H7 (cell line): ENCODE measurements at regions not wholly inside any gene's neighbourhood (a gene's known extent, or its start where the extent isn't known, plus 50 kb on each side); places are given as distances from the start of the nearest gene placed in this dataset.

ENCODE experiments used
- DNase-seq: peaks from one replicate; pipeline ENCODE4 v3.0.0; 2012
- H3K27me3 ChIP-seq: 2 replicates; pipeline ENCODE4 v1.6.0; 2011; ENCODE audit warnings: mild to moderate bottlenecking, low read length; ENCODE audit not compliant: control insufficient read depth, insufficient read depth
- H3K36me3 ChIP-seq: replicated peaks from 2 replicates; pipeline ENCODE4 v1.5.1; 2011; ENCODE audit warnings: low read length; ENCODE audit not compliant: control insufficient read depth, insufficient read depth
- H3K4me3 ChIP-seq: 2 replicates; pipeline ENCODE4 v1.5.1; 2011; ENCODE audit warnings: low read depth, mild to moderate bottlenecking, control low read depth, low read length, moderate library complexity; ENCODE audit not compliant: insufficient read depth

GRCh38 chr16:63311313-63311712 lies 1275.1 kb upstream of the CDH8 start:
- DNase-seq, result no peak
- H3K27me3 ChIP-seq, result no peaks in the 10 kb centered on the region

DNA sequence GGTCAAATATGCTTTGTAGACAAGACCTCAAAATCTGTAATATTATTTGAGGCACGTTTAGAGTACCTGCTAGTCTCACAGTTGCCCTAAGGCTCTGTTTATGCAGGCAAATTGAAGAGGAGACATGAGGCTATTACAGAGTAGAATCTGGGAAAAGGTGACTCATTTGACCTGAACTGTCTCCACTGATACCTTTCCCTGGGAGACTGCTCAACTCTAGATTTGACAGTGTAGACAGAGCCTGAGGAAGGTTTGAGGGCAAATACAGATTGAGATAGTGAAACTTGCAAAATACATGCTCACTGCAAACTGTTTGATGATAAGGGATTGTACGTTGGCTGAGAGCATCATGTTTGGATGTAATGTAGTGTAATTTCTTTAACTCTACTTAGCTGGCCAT lies 1266.6 kb upstream of the CDH8 start:
- no peak for DNase-seq
- no peaks in the 10 kb centered on the region for H3K36me3 ChIP-seq
- no peaks in the 10 kb centered on the region for H3K27me3 ChIP-seq
- H3K4me3 ChIP-seq, result no peak overlapping the region

More at GRCh38 chr16:63311313-63311712, 1275.1 kb upstream of the CDH8 start:
- Histone ChIP-seq H3K4me3 (no peak overlapping the region), H3K36me3 (no peaks in the 10 kb centered on the region)

DNA sequence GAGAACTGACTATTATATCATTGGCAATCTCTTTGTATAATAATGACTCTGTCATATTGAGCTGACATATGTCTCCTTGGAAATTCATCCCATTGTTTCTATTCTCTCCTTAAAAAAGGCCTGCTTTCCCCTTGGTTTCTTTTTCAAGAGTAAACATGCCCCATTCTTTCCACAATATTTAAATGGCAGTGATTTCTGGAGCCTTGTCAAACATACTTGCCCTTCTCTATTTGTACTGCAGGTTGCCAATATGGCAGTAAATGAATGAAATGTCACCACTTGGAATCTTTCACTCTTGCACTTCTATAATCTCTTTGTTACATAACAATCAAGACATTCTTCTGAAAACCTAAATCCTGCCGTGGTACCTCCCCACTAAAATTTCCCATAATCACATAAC lies 1265.1 kb upstream of the CDH8 start:
- DNase-seq, result no peak
- H3K4me3 ChIP-seq, result no peak overlapping the region
- H3K27me3 ChIP-seq, result no peaks in the 10 kb centered on the region
- no peaks in the 10 kb centered on the region for H3K36me3 ChIP-seq

DNA sequence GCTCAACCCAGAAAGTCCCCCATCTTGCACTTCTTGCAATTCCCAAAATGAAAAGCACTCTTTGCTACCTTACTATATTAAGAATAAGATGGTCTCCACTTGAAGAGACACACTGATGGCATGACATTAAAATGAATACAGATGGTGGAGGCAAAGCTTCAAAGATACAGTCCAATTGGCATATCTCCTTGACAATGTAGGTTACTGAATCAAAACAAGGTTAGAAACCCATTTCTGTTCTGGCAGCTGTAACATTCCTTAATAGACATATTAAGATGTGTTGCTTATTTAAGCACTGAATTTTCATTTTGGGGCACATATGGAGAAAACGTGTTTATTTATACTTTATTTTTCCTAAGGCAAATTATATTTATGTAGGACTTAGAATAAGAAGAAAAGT lies 1262.8 kb upstream of the CDH8 start:
- Histone ChIP-seq H3K4me3 (no peak overlapping the region), H3K27me3 (no peaks in the 10 kb centered on the region), H3K36me3 (no peaks in the 10 kb centered on the region)
- no peak for DNase-seq

- Histone ChIP-seq H3K27me3 (no peaks in the 10 kb centered on the region), H3K4me3 (no peak overlapping the region), H3K36me3 (no peaks in the 10 kb centered on the region)
- no peak for DNase-seq
Measured at GRCh38 chr16:63292036-63292435, 1255.8 kb upstream of the CDH8 start.

GRCh38 chr16:63289834-63290460 lies 1253.7 kb upstream of the CDH8 start:
- no peak overlapping the region for H3K4me3 ChIP-seq
- no peaks in the 10 kb centered on the region for H3K36me3 ChIP-seq
- DNase-seq, result peak; percentile 29
- no peaks in the 10 kb centered on the region for H3K27me3 ChIP-seq

DNA sequence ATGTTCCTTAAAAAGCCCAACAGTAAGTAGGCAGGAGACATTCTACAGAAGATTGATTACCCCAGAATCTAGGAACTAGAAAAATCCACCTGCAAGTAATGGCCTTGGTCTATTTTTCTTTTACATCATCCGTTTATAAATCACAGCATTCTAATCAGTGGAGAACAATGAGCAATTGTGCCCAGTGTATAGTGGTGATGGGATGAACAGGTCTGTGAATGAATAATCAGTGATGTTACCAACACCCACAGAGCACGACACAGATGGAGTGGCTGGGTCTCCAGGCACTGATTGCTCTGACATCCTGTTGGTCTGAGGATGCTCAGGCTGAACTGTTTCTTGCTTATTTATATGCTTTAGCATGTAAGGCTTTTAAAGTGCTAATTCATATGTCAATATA lies 1251.2 kb upstream of the CDH8 start:
- no peaks in the 10 kb centered on the region for H3K36me3 ChIP-seq
- DNase-seq, result no peak
- no peak overlapping the region for H3K4me3 ChIP-seq
- H3K27me3 ChIP-seq, result no peaks in the 10 kb centered on the region

DNA sequence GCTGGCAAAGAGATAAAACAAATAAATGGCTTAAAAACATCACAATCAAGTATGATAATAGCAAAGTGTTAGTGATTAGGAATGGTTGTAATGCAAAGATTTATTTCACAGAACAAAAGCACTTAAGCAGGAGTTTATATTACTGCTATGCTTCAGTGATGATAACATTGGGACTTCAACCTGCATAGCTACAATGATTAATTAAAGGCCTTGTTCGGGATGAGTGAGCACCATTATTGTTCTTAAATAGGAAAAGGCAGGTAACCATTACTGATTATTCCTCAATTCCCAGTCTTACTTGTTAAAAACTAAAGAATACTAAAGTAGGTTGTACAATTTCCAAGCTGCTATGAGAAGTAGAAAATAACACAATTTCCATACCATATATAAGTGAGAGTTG lies 1247.5 kb upstream of the CDH8 start:
- Histone ChIP-seq H3K4me3 (no peak overlapping the region), H3K36me3 (no peaks in the 10 kb centered on the region), H3K27me3 (no peaks in the 10 kb centered on the region)
- no peak for DNase-seq

DNA sequence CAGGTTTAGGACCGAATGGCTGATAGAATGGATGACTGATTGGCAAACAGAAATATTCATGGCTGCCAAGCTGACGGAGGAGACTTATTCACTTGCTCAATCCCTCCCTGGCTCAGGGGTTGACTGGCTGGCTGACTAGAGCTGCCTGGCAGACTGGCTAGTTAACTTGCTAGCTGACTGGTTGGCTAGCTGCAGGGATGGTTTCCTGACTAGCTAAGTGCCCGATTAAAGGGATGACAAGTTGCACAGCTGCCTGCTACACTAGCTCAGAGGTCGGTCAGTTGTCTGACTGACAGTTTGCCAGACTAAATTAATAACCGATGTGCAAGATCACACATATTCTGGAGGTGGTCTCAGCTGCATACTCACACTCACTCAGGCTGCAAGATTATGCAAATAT lies 1208.4 kb upstream of the CDH8 start:
- Histone ChIP-seq H3K4me3 (no peak overlapping the region), H3K27me3 (no peaks in the 10 kb centered on the region), H3K36me3 (no peaks in the 10 kb centered on the region)
- no peak for DNase-seq

GRCh38 chr16:63241497-63242028 lies 1205.3 kb upstream of the CDH8 start:
- Histone ChIP-seq H3K36me3 (no peaks in the 10 kb centered on the region), H3K4me3 (no peak overlapping the region), H3K27me3 (no peaks in the 10 kb centered on the region)
- DNase-seq, result no peak

GRCh38 chr16:63239065-63239570 lies 1202.9 kb upstream of the CDH8 start:
- Histone ChIP-seq H3K36me3 (no peaks in the 10 kb centered on the region), H3K4me3 (no peak overlapping the region), H3K27me3 (no peaks in the 10 kb centered on the region)
- DNase-seq, result no peak

- Histone ChIP-seq H3K36me3 (no peaks in the 10 kb centered on the region), H3K27me3 (no peaks in the 10 kb centered on the region), H3K4me3 (no peak overlapping the region)
- no peak for DNase-seq
Measured at GRCh38 chr16:63230421-63231040, 1194.3 kb upstream of the CDH8 start.

DNA sequence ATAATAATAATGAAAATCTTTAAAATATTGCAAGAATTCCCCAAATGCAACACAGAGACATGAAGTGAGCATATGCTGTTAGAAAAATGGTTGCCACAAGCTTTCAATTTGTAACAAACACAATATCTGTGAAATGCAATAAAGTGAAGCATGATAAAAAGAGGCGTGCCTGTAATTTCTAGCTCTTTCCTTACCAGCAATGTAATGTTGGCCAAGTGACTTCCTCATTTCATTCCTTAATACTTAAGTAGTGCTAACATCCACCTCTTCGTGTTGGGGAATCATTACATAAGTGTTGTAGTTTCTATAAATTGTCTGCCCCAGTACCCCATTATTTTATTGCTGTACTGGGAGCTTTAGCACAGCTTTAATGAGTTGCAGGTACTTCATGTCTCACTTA lies 1192.0 kb upstream of the CDH8 start:
- Histone ChIP-seq H3K4me3 (no peak overlapping the region), H3K36me3 (no peaks in the 10 kb centered on the region), H3K27me3 (no peaks in the 10 kb centered on the region)
- DNase-seq, result no peak

- no peak for DNase-seq
- Histone ChIP-seq H3K4me3 (no peak overlapping the region), H3K36me3 (no peaks in the 10 kb centered on the region), H3K27me3 (no peaks in the 10 kb centered on the region)
Measured at GRCh38 chr16:63223851-63224250, 1187.6 kb upstream of the CDH8 start.

GRCh38 chr16:63216696-63217423 lies 1180.6 kb upstream of the CDH8 start:
- no peaks in the 10 kb centered on the region for H3K27me3 ChIP-seq
- no peak for DNase-seq
- no peak overlapping the region for H3K4me3 ChIP-seq
- H3K36me3 ChIP-seq, result no peaks in the 10 kb centered on the region
